ENCODE measurements at regions not wholly inside any gene's neighbourhood (a gene's known extent, or its start where the extent isn't known, plus 50 kb on each side); places are given as distances from the start of the nearest gene placed in this dataset.

- Histone ChIP-seq H4K5ac (ENCODE audit: insufficient read length, low read depth, low read length) (no peak overlapping the region), H3K23me2 (ENCODE audit: insufficient read length, low read depth, low read length, poor library complexity, severe bottlenecking) (no peaks in the 10 kb centered on the region), H3K4ac (ENCODE audit: low read depth, low read length) (no peak overlapping the region), H4K91ac (ENCODE audit: insufficient read length, low read depth, low read length) (no peak overlapping the region), H3K79me2 (ENCODE audit: insufficient read depth, low read length) (no peaks in the 10 kb centered on the region), H2AFZ (ENCODE audit: low read length) (no peak overlapping the region), H3K9me3 (ENCODE audit: control insufficient read depth, low read depth, low read length) (no peaks in the 10 kb centered on the region), H3K9ac (ENCODE audit: extremely low read depth, insufficient read length, low read length) (no peak overlapping the region), H2AK5ac (ENCODE audit: insufficient read length, low read length) (no peak overlapping the region), H3K27me3 (ENCODE audit: insufficient read depth, low read length) (no peaks in the 10 kb centered on the region), H2BK20ac (ENCODE audit: low read depth, low read length, poor library complexity, severe bottlenecking) (no peak overlapping the region), H3T11ph (ENCODE audit: low read length) (no peak overlapping the region), H3K4me1 (ENCODE audit: insufficient read depth, low read length) (no peaks in the 10 kb centered on the region; the same call in 1 of the 2 replicates), H3K27ac (ENCODE audit: insufficient read length, low read depth, low read length) (no peak overlapping the region), H2BK5ac (ENCODE audit: insufficient read length, low read length) (no peak overlapping the region), H3K56ac (ENCODE audit: insufficient read length, low read depth, low read length) (no peak overlapping the region), H3K14ac (ENCODE audit: insufficient read depth, low read length) (no peak overlapping the region), H3K23ac (ENCODE audit: insufficient read length, low read depth, low read length) (no peak overlapping the region), H3K79me1 (ENCODE audit: insufficient read depth, low read depth, low read length, poor library complexity, severe bottlenecking) (no peaks in the 10 kb centered on the region), H2BK15ac (ENCODE audit: low read depth, low read length) (no peak overlapping the region), H2BK12ac (ENCODE audit: insufficient read length, low read depth, low read length) (no peak overlapping the region), H3K18ac (ENCODE audit: insufficient read length, low read depth, low read length) (no peak overlapping the region), H4K20me1 (ENCODE audit: control insufficient read depth, insufficient read depth, insufficient read length) (no peaks in the 10 kb centered on the region), H4K8ac (replicated peaks; ENCODE audit: insufficient read length, low read depth, low read length) (no peak overlapping the region), H3K4me2 (ENCODE audit: insufficient read depth, insufficient read length, low read length) (no peak overlapping the region), H2BK120ac (ENCODE audit: low read depth, low read length, poor library complexity, severe bottlenecking) (no peak overlapping the region)
- no CpG with 5 or more reads among the region's 5 CpGs for WGBS (ENCODE audit: extremely low coverage, insufficient read length, low lambda C conversion rate)
- DNase-seq, result no peak
- Mint-ChIP-seq H3K9me3 (no peaks in the 10 kb centered on the region; a peak in 1 of 5 replicates), H3K36me3 (ENCODE audit: insufficient read depth in 1 of 3, low read depth in 3 of 3) (no peaks in the 10 kb centered on the region), H3K27ac (no peak overlapping the region), H3K27me3 (ENCODE audit: low read depth) (peaks cover 87% of the 10 kb centered on the region), H3K4me3 (no peak overlapping the region), H3K4me1 (peaks cover 17 to 31% of the 10 kb centered on the region in 2 experiments)
- no peak for TF ChIP-seq CTCF (conservative IDR thresholded peaks at IDR 0.05)
These were observed 262.0 kb downstream of the BMP7 start for GRCh38 chr20:57004416-57004815.
